ENCODE measurements at regions not wholly inside any gene's neighbourhood (a gene's known extent, or its start where the extent isn't known, plus 50 kb on each side); places are given as distances from the start of the nearest gene placed in this dataset.
"Not testable (repeated sequence)": the region's sequence is repeated elsewhere in the genome, so short reads cannot be mapped to it uniquely, and the experiment has no call there.

DNA sequence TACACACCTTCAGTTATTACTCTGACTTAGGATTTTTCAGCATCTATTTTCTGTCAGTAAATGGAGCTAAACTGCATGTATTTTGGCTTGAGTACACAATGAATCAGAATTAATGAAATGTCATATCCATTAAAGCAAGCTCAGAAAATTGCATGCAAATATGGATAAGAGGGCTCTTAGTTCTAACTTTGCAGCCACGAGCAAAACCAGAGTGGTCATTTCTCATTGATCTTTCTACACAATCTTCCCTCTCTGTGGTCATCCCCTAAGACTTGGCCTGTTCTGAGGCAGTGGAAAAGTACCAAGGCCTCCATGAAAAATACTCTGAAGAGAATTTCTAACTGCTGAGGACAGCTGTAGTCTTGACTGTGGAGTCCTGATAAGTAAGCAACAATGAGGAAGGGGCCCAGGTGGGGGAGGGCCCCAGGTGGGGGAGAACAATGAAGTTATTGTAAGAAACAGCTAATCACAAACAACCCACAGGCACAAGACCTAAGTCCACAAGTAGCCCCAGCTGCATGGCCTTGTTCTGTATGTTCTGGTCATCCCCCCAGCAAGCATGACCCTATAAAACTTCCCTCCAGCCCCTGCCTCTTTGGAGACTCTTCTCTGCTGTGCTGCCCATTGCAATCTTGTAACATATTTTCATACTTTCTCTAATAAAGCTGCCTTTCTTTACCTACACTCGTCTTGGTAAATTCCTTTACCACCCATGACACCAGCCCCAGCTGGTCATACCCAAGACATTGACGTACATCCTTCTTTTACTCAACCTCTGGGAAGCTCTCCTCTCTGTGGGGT, 230.3 kb downstream of the TDRD15 start:
- no peak for DNase-seq

DNA sequence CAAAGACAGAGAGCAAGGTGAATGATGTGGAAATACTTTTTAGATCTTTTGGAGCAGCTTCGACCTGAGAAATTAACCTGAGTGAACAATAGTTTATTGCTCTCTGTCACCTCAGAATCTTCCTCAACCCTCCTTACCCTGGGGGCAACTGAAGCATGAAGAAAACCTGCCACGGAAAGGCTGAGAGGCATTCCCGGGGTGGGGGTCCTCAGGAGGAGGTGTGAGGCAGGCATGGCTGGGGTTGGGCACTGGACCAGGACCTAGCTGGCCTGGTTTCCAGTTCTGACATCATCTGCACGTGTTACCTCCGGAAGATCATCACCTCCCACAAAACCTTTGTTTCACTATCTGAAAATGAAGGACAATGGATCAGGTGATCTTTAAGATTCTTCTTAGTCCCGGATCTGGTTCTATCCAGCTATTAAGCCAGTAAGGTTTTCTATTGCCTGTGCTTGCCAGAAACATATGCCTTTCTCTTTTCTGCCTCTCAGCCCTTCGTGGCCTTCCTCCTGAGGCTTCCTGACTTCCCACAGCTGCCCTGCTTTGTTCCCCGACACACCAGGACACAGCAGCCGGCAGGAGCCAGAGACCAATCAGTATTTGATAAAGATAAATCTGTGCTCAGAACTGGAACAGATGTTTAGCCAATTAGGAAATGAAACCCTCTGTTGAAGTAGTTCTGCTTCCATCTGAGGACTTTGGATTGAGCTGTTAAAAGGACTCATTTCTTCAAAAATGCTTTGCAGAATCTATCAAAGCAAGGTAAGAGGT, 232.5 kb downstream of the TDRD15 start:
- DNase-seq: no peak

DNA sequence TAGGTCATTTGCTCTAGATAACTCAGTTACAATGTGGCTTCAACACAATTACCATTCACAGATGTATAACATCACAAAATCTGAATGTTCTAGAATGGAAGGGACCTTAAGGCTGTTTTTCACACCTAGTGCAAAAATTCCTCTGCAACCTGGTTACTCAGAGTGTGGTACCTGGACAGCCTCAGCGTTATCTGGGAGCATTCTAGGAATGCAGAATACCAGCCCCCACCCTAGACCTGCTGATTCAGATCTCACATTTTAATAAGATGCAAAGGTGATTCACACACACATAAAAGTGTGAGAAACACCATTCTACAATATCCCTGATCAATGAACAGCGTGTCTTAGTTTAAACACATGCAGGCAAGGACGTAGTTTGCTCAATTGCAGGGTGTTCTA, 233.1 kb downstream of the TDRD15 start:
- DNase-seq: no peak

DNA sequence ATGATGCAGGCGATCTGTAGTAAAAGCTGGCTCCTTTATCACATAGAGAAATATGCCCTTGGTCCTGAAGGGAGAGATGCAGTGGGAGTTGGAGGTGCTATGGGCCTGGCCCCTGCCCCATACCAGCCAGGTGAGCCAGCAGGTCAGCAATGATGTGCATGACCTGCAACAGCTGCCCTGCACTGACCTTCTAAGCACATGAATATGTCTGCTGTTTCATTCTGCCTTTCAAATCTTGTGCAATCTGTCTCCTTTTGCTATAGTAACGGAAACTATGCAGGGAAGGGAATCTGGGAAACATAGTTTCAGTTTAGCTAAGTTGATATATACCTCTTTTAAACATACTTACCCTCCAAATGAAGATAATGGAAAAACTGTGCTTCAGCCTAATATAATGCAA, 235.2 kb downstream of the TDRD15 start:
- no peak for DNase-seq

DNA sequence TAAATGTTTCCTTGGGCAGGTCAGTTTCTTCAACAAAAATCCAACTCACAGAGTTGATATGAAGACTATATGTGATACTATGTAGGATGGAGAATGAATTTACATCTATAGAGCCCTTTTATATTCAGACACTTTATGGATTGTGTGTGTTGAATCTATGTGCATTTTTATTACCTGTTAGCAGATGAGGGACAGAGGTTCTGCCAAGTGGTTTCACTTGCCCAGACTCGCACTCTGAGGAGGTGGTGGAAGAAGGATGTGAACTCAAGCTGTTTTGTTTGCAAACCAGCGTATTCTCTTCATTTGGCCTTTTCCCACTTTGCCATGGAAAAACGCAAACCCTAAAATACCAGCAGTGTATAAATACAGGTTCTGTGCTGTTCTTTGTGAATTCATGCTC, 237.6 kb downstream of the TDRD15 start:
- no peak for DNase-seq

DNA sequence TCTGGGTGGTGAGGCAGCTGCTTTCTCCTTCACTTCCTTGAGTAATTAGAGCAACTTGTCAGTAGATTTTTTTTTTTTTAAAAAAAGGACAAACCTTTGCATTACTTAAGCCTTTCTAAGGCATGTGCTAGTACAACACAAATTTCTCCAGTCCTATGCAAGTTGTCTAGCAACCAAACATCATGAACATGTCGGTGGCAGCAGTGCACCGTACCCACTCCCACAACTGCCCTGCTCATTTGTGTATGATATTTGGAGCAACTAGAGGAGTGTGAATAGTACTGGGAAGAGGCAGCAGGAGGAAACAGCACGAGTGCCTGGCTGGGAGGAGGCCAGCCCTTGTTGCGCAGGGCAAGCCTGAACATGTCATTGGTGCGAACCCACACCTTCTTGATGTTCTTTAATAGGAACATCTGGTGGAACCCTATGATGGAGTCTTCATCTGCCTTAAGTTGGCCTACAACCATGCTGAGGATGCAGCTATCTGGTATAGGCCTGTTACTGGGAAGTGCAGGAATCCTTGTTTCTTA, 238.3 kb downstream of the TDRD15 start:
- no peak for DNase-seq

DNA sequence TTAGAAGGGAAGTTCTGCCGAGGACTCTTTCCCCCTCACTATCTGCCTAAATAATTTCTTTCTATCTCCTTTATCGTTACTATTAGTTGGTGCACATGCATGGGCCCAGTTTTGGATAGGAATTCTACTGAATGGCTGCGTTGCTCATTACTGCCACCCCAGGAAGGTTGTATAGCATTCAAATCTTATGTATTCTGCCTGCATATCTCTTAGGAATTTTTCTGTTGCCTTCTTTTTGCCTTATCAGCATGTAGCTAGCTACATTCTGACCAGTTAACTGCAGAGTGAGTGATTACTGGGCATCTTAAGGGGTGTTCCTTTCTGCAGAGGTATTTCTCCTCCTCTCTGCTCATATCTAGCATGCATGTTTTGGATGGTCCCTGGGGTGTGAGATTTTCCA, 239.6 kb downstream of the TDRD15 start:
- no peak for DNase-seq

DNA sequence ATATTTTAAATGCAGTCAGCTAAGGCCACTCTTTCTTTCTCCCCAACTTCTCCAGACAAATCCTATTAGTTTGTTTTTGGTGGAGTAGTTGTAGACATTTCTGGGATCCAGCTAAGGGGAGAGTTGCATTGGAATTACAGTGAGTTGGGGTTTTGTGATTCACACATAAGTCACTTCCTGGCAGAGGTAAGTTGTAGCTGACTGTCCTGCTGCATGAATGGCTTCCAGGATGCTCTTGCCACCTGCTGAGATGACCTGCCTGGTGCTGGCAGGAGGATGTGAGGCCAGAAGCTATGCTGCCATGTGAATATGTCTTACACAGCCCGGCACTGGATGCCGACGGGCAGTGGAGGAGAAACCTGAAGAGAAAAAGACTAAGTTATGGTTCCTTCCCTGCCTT, 243.7 kb downstream of the TDRD15 start:
- no peak for DNase-seq

DNA sequence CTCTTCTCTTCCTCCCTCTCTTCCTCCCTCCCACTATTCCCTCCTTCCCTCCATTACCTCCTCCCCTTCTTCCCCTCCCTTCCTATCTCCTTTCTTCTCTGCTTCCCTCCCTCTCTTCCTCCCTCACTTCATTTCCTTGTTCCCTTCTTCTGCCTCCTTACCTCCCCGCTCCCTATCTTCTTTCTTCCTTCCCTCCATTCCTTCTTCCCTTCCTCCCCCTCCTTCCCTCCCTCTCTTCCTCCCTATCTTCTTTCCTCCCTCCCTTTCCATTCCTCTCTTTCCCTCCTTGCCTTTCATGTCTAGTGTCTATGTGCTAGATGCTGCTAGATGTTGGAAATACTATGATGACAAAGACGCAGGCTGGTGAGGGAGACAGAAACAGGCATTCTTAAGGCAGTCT, 246.0 kb downstream of the TDRD15 start:
- DNase-seq: no peak

DNA sequence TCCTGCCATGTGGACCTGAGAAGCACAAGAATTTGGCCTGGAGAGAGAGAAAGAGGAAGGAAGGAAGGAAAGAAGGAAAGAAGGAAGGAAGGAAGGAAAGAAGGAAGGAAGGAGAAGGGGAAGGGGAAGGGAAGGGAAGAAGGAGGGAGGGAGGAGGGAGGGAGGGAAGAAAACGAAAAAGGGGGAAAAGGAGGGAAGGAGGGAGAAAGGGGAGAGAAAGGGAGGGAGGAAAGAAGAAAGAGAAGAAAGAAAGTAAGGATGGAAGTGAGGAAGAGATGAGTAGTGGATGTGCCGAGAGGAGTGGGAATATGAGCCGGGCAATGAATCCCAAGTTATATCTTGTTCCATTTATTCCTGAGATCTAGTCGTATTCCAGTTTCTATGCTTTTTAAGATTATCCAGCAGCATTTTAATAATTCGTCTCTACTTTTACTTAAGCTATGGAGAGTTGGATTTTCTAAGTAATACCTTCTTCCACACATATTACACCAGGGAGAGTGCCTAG, 247.8 kb downstream of the TDRD15 start:
- DNase-seq: no peak

DNA sequence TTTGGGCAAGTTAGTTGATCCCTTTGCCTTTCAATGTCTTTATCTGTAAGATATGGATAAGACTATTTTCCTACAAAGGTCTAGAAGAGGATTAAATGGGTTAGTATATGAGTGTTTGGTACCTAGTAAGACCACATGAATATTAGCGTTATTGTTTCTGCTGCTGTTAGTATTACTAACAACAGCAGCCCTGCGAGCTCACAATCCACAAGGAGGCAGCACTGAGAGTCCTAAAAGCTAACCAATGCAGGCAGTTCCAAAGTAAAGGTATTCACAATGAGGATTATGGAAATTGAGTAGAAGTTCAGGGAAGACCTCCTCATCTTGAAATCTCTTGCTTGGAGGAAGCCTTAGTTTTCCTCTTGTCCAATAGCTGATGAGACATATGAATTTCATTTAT, 248.9 kb downstream of the TDRD15 start:
- DNase-seq: peak in 2 of 3 donors; percentile 7 to 18

DNA sequence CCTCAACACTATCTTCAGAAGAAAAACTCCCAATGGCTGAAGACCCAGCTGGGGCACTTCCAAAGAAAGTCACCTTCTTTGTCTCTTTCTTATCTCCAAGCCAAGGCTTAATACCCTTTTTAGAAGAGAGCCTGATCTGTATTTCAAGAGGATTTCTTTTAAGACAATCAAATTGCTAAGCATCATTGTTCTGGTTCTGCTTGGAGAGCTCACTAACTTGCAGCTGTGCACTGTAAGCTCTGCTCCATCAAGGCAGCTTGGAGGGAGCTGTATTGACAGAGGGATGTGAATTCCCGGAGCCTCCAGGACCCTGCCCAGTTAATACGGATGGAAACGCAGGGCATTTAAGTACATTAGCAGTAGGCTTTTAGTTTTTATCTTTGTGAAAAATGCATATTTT, 253.1 kb downstream of the TDRD15 start:
- DNase-seq: no peak

DNA sequence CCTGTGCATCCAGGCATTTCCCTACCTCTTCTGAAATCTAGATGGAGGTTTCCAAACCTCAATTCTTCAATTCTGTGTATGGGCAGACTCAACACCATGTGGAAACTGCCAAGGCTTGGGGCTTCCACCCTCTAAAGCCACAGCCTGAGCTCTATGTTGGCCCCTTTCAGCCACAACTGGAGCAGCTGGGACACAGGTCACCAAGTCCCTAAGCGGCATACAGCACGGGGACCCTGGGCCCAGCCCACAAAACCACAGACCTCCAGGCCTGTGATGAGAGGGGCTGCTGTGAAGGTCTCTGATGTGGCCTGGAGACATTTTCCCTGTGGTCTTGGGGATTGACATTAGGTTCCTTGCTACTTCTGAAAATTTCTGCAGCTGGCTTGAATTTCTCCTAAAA, 255.4 kb downstream of the TDRD15 start:
- DNase-seq: no peak

DNA sequence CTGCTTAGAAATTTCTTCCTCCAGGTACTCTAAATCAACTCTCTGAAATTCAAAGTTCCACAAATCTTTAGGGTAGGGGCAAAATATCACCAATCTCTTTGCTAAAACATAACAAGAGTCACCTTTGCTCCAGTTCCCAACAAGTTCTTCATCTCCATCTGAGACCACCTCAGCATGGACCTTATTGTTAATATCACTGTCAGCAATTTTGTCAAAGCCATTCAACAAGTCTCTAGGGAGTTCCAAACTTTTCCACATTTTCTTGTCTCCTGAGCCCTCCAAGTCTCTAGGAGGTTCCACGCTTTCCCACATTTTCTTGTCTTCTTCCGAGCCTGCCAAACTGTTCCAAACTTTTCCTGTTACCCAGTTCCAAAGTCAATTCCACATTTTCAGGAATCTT, 255.9 kb downstream of the TDRD15 start:
- DNase-seq: not testable (repeated sequence)

DNA sequence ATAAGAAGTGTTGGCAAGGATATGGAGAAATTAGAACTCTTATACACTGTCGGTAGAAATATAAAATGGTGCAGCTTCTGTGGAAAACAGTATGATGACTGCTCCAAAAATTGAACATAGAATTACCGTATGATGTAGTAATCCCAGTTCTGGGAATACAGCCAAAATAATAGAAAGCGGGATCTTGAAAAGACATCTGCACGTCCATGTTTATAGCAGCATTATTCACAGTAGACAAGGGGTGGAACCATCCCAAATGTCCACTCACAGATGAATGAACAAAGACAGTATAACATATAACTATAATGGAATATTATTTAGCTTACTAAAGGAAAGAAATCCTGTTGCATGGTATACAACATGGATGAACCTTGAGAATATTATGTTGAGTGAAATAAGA, 257.7 kb downstream of the TDRD15 start:
- DNase-seq: no peak

DNA sequence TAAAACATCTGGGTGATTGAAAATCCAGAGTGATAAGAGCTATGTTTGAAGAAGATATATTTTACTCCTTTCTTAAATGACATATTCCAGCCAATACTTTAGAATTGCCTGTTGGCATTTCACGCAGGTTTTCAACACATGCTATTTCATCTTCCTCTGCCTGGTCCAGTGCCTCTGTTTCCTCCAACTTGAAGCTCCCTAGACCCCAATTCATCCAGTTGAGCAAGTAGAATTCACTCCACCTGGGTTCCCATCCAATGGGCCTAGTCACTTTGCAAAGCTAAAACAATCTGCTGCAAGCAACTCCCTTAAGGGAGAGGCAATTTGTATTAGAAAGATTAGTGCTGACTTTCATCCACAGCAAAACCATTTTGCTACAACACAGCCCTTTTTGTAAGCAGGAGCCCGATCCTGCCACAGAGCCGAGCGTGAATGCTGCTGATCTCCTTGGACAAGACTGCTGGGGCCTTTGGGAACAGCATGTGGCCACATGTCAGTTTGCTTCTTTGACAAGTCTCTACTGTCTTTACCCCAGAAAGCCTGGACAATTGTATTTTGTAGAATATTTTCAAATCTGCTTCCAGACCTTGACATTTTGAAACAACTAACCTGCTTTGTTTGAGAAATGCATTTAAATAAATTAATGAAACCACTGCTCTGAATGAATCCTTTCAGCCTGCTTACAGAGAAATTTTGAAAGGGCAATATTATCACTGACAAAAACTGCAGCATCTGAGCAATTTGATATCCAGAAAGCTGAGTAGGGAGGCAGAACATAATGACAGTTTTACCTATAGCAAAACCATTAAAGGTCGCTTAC, 259.1 kb downstream of the TDRD15 start:
- no peak for DNase-seq

DNA sequence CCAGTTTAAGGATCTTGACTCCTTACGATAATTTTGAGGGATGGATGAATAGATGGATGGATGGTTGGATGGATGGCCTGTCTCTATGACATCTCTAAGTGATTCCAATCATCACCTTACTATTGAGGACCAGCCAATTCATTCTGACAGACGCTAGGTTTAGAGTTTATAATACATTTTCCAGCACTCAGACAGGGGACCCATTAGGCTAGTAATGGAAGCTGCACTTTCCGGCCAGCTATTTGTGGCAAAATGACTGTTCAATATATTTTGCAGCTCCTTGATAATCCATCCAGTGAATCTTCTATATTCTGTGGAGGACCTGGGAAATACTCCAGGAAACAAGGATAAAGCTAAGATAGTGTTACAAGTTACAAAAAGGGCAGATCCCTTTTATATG, 262.9 kb downstream of the TDRD15 start:
- no peak for DNase-seq

DNA sequence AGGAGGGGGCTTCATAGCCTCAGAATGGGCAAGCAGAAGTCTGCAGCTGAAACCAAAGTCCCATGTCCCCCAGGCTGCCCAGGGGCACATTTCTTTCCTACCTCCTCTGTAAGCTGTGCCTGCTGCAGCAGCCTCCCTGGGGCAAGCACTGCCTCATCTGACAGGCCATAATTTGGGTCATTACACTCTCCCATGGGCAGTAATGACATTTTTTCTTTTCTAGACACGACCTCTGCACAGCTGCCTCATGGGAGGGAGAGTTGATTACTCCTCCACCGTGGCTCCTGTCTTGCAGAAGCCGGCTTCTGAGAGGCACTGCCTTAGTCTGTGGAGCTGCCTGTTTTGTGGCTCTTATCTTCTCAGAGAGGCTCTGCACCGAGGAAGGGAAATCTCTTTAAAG, 268.9 kb downstream of the TDRD15 start:
- no peak for DNase-seq

DNA sequence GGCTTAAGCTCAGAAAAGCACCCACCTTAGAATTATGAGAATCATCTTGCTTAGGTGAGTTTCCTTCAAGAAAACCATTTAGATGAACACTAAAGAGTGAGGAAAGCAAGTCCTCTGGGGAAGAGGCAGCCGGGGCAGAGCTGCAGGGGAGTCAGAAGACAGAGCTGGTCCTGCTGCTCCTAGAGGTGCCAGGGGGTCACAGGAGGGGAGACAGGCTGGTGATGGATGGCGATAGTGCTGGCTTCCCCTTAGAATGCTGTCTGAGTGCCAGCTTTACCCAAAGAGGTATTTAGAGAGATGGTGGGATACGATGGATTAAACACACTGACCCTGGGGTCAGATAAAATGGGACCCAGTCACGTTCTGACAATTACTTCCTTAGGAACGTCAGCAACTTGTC, 269.4 kb downstream of the TDRD15 start:
- DNase-seq: peak in 1 of 3 donors; percentile 1

DNA sequence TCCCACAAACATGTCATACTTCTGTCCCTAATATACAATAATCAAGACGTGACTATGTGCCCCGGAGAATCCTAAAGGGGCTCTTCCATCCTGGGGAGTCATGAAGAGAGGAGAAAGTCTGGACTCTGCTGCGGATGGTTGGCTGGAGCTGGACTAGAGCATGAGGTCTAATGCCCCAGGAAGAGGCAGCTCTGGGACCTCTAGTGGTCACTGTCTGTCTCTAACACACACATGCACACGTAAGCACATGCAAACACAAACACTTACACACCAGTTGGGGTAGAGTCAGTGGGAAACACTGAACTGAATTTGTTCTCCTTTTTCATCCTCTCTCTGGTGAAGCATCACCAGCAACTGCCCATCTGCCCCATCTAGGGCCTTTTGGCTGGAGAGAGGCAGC, 271.6 kb downstream of the TDRD15 start:
- peak in 1 of 3 donors; percentile 1 for DNase-seq

DNA sequence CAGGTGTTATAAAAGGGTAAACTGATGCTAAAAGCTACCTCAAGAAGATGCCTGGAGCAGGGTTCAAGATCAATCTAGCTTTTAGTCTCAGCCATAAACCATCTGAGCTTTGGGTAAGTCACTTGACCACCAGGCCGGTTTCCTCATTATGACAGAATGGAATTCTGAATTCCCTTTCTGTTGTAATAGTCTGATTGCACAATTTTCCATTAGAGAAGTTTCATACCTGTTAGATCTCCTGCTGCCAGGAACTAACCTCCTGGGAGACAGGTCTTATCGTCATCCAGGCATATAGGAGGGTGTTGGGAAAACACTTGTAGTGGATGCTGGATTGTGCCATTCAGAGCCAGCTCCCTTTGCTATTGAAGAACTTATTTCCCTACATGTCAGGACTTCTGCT, 272.5 kb downstream of the TDRD15 start:
- DNase-seq: peak in 2 of 3 donors; percentile 3 to 5

DNA sequence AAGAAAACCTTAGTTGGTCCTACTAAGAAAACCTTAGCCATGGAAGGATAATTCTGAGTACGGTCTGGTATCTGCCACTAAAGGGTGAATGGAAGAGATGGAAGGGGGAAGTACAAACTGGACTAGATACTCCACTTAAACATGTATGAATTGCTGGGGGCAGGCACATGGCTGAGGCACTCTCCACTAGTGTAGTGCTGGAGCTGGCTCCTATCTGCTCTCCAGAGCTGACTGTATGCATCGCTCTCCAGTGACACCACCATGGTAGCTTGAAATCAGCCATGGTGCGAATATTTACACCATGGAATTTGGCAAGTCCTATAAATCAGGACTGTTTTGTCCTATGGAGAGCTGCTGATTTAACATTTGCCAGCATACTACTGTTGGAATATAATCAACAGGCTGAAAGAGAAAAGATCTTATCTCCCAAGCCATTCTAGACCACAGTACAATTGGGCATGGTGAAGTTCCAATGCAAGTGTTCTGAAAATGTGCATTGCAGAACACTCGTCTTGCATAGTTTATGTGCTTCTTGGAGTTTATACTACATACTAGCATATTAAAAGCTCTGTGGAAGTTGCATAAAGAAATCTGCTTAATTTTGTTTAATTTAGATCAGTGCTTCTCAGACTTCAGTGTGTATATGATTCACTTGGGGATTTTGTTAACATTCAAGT, 277.4 kb downstream of the TDRD15 start:
- DNase-seq: no peak

DNA sequence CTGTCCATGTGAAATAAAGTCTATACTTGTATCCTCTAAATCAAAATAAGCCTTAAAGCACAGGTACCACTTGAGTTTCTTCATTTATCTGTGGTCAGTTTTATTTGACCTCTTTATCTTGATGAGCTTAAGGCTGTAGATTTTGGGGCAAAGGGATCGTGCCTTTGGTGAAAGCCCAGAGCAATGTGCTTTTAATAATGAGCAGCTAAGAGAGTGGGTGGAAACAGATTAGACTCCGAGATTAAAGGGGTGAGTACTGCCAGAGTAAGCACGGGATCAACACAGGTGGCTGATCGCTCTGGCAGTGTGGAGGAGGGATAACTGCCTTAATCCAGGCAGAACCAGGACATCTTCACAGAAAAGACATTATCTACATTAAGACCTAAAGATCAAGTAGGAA, 280.4 kb downstream of the TDRD15 start:
- DNase-seq: no peak
